NCI-H2227 treated with DMSO at 0.1 percent for 48 hours (cell line): ENCODE measurements at regions not wholly inside any gene's neighbourhood (a gene's known extent, or its start where the extent isn't known, plus 50 kb on each side); places are given as distances from the start of the nearest gene placed in this dataset.

ENCODE experiments used
- DNase-seq: peaks from one replicate; lab custom pipeline; 2025; lab: John Stamatoyannopoulos, UW

- DNase-seq: no peak
Observed at GRCh38 chr15:85847031-85847430, 52.3 kb upstream of the KLHL25 start.

- no peak for DNase-seq
Observed at GRCh38 chr15:85849946-85850345, 55.2 kb upstream of the KLHL25 start.

GRCh38 chr15:85852969-85853368 is 58.2 kb upstream of the KLHL25 start:
- no peak for DNase-seq

GRCh38 chr15:85854345-85855097 is 59.8 kb upstream of the KLHL25 start:
- peak; percentile 19 for DNase-seq

GRCh38 chr15:85858586-85859375 is 64.1 kb upstream of the KLHL25 start:
- DNase-seq: peak; percentile 62

- DNase-seq: no peak
Observed at GRCh38 chr15:85859671-85860070, 64.9 kb upstream of the KLHL25 start.

GRCh38 chr15:85860394-85861161 is 65.9 kb upstream of the KLHL25 start:
- DNase-seq: no peak

- DNase-seq: no peak
Observed at GRCh38 chr15:85865070-85865684, 70.5 kb upstream of the KLHL25 start.

GRCh38 chr15:85867250-85867649 is 72.5 kb upstream of the KLHL25 start:
- DNase-seq: no peak

GRCh38 chr15:85869124-85869523 is 74.4 kb upstream of the KLHL25 start:
- DNase-seq: no peak

- no peak for DNase-seq
Observed at GRCh38 chr15:85870216-85871014, 75.7 kb upstream of the KLHL25 start.

GRCh38 chr15:85871545-85871944 is 76.8 kb upstream of the KLHL25 start:
- no peak for DNase-seq

- DNase-seq: no peak
Observed at GRCh38 chr15:85872125-85872524, 77.4 kb upstream of the KLHL25 start.

- DNase-seq: peak; percentile 64
Observed at GRCh38 chr15:85874236-85874635, 79.5 kb upstream of the KLHL25 start.

- DNase-seq: no peak
Observed at GRCh38 chr15:85875756-85876155, 81.0 kb upstream of the KLHL25 start.

GRCh38 chr15:85878828-85879225 is 84.1 kb upstream of the KLHL25 start:
- DNase-seq: no peak

GRCh38 chr15:85879334-85880163 is 84.8 kb upstream of the KLHL25 start:
- DNase-seq: no peak

GRCh38 chr15:85880501-85881190 is 85.9 kb upstream of the KLHL25 start:
- DNase-seq: peak; percentile 43

GRCh38 chr15:85886309-85886811 is 91.6 kb upstream of the KLHL25 start:
- DNase-seq: no peak
